ENCODE measurements at regions not wholly inside any gene's neighbourhood (a gene's known extent, or its start where the extent isn't known, plus 50 kb on each side); places are given as distances from the start of the nearest gene placed in this dataset.

DNA sequence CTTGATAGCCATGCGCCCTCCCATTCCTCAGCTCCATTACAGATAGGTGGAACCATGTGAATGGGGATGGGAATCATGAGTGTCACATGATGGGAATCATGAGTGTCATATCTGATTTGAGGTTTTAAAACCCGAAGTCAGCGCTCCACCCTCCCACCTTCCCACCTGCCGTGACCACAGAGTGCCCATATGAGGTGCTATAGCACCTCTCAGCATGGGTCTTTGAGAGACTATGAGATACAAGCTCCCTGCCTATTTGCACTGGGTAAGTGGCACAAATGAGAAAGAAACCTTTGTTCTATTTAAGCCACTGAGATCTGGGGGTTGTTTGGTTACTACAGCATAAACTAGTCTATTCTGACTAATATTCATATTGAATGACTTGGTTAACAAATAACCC lies 78.5 kb upstream of the PTPRM start:
- TF ChIP-seq, protein P1, sequence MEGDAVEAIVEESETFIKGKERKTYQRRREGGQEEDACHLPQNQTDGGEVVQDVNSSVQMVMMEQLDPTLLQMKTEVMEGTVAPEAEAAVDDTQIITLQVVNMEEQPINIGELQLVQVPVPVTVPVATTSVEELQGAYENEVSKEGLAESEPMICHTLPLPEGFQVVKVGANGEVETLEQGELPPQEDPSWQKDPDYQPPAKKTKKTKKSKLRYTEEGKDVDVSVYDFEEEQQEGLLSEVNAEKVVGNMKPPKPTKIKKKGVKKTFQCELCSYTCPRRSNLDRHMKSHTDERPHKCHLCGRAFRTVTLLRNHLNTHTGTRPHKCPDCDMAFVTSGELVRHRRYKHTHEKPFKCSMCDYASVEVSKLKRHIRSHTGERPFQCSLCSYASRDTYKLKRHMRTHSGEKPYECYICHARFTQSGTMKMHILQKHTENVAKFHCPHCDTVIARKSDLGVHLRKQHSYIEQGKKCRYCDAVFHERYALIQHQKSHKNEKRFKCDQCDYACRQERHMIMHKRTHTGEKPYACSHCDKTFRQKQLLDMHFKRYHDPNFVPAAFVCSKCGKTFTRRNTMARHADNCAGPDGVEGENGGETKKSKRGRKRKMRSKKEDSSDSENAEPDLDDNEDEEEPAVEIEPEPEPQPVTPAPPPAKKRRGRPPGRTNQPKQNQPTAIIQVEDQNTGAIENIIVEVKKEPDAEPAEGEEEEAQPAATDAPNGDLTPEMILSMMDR (conservative IDR thresholded peaks at IDR 0.05) = no peak
- no peak for TF ChIP-seq EZH2 (IDR thresholded peaks at IDR 0.05; ENCODE audit: low read depth)

All from PC-9 (cell line).